Activated gamma-delta T cell treated with Interleukin-2 at 50 U/mL for 16 hours (primary cell): ENCODE measurements at regions not wholly inside any gene's neighbourhood (a gene's known extent, or its start where the extent isn't known, plus 50 kb on each side); places are given as distances from the start of the nearest gene placed in this dataset.
"Not testable (repeated sequence)": the region's sequence is repeated elsewhere in the genome, so short reads cannot be mapped to it uniquely, and the experiment has no call there.

Source experiments
- DNase-seq: peaks from one replicate; pipeline ENCODE4 v3.0.0-alpha.2; 2020

- DNase-seq: no peak
These were observed 326.7 kb downstream of the GUCY2F start for GRCh38 chrX:109155161-109155560.

DNA sequence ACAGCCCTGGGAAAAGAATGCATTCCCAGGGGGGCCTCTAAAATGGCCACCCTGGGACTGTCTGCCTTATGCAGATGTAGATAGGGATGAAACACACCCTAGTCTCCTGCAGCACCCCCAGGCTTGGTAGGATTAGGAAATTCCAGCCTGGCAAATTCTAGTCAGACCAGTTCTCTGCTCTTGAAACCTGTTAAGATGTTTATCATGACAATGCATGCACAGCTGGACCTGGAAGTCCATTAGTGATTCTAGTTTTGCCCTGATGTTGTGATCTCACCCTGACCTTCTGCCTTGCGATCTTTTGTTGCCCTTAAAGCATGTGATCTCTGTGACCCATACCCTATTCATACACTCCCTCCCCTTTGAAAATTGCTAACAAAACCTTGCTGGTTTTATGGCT, 337.7 kb downstream of the GUCY2F start:
- DNase-seq: not testable (repeated sequence)

- DNase-seq: no peak
These were observed 341.4 kb downstream of the GUCY2F start for GRCh38 chrX:109140463-109140862.

- no peak for DNase-seq
These were observed 347.1 kb downstream of the GUCY2F start for GRCh38 chrX:109134777-109135176.

DNA sequence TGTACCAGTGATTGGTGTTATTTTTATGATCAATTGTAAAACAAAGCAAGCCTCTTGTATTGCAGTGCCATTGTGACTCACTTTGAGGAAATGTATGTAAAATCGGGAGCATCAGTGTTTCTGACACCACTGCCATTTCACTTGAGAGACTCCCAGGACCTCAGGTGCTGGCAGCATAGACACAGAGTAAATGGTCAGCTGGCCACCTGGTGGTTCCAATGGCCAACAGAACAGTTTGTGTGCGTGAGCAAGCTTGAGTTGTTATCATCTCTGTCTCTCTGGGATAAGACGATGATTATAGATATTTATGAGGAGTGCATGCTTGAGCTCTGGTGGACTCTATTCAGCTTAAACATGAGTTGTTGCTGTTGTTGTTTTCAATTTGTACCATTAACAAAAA, 356.6 kb downstream of the GUCY2F start:
- DNase-seq: no peak

DNA sequence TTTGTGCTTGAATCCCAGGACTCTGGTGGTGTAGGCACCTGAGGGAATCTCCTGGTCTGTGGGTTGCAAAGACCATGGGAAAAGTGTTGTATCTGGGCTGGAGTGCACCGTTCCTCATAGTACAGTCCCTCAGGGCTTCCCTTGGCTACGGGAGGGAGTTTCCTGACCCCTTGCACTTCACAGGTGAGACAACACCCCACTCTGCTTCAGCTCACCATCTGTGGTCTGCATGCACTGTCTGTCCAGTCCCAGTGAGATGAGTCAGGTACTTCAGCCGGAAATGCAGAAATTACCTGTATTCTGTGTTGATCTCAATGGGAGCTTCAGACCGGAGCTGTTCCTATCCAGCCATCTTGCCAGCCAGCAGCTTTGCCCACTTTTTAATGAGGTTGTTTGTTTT, 353.0 kb upstream of the IRS4 start:
- no peak for DNase-seq

DNA sequence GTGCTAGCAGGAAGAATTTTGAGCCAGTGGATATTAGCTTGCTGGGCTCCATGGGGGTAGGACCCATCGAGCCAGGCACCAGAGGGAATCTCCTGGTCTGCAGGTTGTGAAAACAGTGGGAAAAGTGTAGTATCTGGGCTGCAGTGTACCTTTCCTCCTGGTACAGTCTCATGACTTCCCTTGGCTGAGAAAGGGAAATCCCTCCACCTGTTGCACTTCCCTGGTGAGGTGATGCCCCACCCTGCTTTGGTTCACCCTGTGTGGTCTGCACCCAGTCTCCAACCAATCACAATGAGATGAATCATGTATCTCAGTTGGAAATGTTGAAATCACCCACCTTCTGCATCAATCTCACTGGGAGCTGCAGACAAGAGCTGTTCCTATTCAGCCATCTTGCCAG, 341.4 kb upstream of the IRS4 start:
- no peak for DNase-seq

DNA sequence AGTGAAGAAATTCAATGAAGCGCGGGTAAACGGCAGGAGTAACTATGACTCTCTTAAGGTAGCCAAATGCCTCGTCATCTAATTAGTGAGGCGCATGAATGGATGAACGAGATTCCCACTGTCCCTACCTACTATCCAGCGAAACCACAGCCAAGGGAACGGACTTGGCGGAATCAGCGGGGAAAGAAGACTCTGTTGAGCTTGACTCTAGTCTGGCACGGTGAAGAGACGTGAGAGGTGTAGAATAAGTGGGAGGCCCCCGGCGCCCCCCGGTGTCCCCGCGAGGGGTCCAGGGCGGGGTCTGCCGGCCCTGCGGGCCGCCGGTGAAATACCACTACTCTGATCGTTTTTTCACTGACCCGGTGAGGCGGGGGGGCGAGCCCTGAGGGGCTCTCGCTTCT, 317.8 kb upstream of the IRS4 start:
- peak; percentile 12 for DNase-seq

DNA sequence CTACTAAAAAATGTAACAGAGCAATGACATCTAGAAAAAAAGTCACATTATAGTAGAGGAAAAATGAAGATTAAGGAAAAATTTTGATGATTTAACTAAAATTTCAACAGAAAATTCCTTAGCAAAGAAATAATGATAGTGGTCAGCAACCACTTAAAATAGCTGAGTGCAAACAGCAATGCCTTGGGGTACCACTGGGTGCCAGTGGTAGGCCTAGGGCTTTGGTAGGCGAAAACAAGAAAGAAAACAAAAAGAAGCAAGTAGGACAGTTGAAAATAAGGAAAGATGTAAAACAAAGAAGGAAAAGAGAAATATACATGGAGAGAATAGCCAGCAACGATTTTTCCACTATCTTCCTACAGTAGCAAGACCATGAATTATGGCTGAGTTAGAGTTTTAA, 313.5 kb upstream of the IRS4 start:
- DNase-seq: no peak

DNA sequence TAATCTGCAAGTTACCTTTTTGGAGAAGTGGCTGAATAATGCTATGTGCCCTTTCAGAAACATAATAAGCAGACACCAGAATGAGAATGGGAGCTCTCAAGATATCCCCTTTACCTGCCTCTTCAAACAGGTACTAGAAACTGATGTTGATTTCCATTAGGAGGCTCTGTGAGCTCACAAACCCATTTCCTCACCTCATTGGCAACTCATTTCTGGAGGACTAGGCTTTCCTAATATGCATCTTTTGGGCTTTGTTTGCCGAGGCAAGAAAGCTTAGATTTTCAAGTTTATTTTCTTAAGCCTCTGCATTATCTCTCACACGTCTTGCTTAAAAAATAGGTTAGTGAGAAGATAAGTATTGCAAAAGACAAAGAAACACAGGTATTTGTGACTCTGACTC, 313.1 kb upstream of the IRS4 start:
- no peak for DNase-seq

GRCh38 chrX:109040057-109040456, 303.7 kb upstream of the IRS4 start:
- DNase-seq: no peak

- no peak for DNase-seq
These were observed 300.3 kb upstream of the IRS4 start for GRCh38 chrX:109036624-109037023.

- no peak for DNase-seq
These were observed 257.5 kb upstream of the IRS4 start for GRCh38 chrX:108993909-108994308.

GRCh38 chrX:108972899-108973298, 236.5 kb upstream of the IRS4 start:
- DNase-seq: not testable (repeated sequence)

DNA sequence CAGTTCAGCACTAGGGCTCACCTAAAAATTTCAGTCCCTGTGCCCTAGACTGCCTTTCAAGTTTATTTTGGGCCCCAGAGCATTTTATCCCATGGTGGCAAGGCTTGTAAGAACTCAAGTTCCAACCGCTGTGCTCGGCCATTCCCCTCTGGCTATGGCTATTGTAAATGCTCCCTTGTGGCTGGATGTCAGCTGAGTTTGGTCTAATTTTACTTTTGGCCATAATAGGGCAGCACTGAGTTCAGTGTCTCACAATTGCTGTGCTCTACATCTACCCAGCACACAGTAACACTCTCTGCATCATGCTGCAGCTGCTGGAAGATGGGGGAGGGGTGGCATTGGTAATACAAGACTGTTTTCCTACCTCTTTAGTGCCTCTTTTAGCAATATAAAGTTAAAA, 210.8 kb upstream of the IRS4 start:
- DNase-seq: no peak

DNA sequence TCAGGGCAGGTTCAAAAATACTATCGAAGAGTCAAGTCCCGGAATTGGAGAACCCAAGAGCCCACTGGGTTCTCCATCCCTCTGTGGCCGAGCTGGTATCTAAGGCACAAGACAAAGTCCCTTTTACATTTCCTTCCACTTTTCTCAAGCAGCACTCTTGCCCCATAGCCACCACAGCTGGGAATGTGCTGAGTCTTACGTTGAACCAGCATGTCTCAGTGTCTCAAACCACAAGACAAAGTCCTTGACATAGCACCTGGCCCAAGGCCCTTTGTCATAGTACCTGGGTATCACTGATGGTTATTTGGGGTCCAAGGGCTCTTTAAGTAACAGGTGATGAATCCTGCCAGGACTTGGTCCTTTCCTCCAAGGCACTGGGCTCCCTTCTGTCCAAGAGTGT, 210.2 kb upstream of the IRS4 start:
- no peak for DNase-seq

GRCh38 chrX:108945883-108946523, 209.6 kb upstream of the IRS4 start:
- no peak for DNase-seq

- DNase-seq: no peak
These were observed 178.4 kb upstream of the IRS4 start for GRCh38 chrX:108914791-108915190.

- not testable (repeated sequence) for DNase-seq
These were observed 167.5 kb upstream of the IRS4 start for GRCh38 chrX:108903831-108904230.

DNA sequence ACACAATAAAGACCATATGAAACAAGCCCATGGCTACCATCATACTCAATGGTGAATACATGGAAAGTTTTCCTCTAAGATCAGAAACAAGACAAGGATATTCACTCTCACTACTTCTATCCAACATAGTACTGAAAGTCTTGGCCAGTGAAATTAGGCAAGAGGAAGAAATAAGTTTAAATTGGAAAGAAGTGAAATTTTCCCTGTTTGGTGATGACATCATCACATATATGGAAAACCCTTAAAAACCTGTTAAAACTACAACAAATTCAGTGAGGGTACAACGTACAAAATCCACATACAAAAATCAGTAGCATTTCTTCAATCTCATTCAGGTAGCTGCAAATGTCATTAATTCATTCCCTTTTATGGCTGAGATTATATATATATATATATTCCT, 164.0 kb upstream of the IRS4 start:
- no peak for DNase-seq

- not testable (repeated sequence) for DNase-seq
These were observed 160.0 kb upstream of the IRS4 start for GRCh38 chrX:108896349-108896748.

GRCh38 chrX:108892501-108892900, 156.1 kb upstream of the IRS4 start:
- no peak for DNase-seq

GRCh38 chrX:108875548-108875947, 139.2 kb upstream of the IRS4 start:
- no peak for DNase-seq

- DNase-seq: not testable (repeated sequence)
These were observed 106.7 kb upstream of the IRS4 start for GRCh38 chrX:108843039-108843438.

- no peak for DNase-seq
These were observed 97.6 kb upstream of the IRS4 start for GRCh38 chrX:108833993-108834392.

DNA sequence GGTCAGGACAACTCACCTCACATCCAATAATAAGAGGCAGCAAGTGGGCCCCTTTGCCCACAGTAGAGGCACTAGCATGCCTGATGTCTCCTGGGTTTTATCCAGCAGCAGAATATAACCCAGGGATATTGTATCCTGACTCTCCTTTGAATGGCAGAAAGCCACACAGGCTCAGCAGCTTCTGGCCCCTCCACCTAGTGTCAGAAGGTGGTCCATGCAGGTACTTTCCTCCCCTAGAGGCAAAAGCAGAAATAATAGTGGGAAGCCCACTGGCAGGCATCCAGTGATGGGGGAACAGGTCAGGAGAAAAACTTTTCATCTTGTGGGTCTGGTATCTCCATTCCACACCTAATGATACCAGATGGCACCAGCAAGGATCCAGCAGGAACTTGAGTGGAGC, 75.5 kb upstream of the IRS4 start:
- DNase-seq: no peak
